ENCODE measurements at regions not wholly inside any gene's neighbourhood (a gene's known extent, or its start where the extent isn't known, plus 50 kb on each side); places are given as distances from the start of the nearest gene placed in this dataset.

- TF ChIP-seq, protein P1, sequence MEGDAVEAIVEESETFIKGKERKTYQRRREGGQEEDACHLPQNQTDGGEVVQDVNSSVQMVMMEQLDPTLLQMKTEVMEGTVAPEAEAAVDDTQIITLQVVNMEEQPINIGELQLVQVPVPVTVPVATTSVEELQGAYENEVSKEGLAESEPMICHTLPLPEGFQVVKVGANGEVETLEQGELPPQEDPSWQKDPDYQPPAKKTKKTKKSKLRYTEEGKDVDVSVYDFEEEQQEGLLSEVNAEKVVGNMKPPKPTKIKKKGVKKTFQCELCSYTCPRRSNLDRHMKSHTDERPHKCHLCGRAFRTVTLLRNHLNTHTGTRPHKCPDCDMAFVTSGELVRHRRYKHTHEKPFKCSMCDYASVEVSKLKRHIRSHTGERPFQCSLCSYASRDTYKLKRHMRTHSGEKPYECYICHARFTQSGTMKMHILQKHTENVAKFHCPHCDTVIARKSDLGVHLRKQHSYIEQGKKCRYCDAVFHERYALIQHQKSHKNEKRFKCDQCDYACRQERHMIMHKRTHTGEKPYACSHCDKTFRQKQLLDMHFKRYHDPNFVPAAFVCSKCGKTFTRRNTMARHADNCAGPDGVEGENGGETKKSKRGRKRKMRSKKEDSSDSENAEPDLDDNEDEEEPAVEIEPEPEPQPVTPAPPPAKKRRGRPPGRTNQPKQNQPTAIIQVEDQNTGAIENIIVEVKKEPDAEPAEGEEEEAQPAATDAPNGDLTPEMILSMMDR (IDR thresholded peaks at IDR 0.05): no peak
These were observed 156.0 kb upstream of the MCTP2 start for GRCh38 chr15:94075349-94075748.

DNA sequence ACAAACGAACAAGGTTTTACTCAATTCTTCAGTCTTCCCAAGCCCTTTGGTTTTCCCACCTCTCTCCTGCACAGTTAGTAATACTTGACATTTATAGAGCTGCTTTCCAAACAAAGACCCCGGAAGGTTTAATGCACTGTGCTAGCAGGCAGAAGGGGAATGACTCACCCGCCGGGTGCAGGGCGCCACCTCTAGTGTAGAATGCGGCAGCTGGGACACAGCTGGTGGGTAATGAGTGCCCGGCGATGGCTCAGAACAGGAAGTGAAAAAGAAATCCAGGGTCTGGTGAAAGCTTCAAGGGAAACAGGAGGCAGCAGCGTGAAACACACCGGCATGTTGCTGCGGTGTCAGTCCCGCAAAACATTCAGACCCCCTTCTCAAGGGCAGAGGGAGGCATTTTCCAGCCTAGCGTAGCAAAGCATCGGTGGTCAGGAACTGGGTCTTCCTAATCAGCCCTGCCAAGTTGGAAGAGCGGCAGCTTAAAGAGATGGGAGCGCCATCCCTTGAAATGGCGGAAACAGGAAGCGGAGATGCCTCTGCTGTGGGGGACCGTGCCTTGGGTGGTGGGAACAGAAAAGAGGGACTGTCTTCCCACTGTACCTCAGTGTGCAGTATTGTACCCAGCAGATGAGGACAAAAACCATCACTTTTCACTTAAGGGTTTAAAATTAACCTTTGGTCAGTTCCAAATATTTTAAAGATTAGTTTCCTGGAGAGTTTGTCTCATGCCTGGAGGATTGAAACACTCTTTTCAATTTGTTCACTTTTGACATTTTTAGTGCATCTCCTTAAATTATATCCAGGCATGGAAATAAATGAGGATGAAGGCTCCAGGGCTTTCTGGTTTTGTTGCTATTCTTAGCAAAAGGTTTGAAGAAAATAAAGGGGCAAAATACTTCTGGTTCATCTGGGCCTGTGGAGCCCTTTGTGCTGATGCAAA lies 160.7 kb upstream of the MCTP2 start:
- intact Hi-C loops (cut with DNase I, micrococcal nuclease): no loop called here
- ATAC-seq (peak; percentile 83), DNase-seq (peak; percentile 44 to 55 (median 45))
- TF ChIP-seq, protein P1 (IDR thresholded peaks at IDR 0.05): no peak
- Histone ChIP-seq H3K9me3 (no peaks in the 10 kb centered on the region), H3K4me1 (ENCODE audit: low read depth) (no peaks in the 10 kb centered on the region), H3K36me3 (ENCODE audit: low read depth) (no peaks in the 10 kb centered on the region), H3K4me3 (no peak overlapping the region)

More at GRCh38 chr15:94075349-94075748, 156.0 kb upstream of the MCTP2 start:
- H3K4me3 ChIP-seq: no peak overlapping the region
- ATAC-seq (peak; percentile 56), DNase-seq (peak in 2 of 3 donors; percentile 46 to 49)
- intact Hi-C loops (cut with DNase I, micrococcal nuclease): no loop called here
- H3K9me3 ChIP-seq: no peaks in the 10 kb centered on the region
- H3K36me3 ChIP-seq (ENCODE audit: low read depth): no peaks in the 10 kb centered on the region
- H3K4me1 ChIP-seq (ENCODE audit: low read depth): peaks cover 2% of the 10 kb centered on the region

DNA sequence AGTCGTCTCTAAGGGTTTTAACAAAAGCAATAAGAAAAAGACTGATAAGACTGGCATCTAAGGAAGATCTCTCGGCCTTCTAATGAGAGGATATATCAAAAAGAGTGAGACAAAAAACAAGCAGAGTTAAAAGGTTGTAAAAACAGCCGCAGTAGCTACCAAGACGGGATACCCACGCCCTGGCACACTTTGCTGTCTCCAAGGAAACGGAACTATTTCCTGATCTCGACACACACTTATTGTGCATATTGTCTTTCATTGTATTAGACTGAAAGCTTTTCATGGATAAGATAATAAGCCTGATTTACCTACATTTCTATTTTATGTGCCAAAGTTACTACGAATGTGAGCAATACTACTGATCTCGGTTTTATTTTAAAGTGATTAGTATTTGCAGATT lies 161.5 kb upstream of the MCTP2 start:
- DNase-seq (no peak), ATAC-seq (no peak)
- intact Hi-C loops (cut with DNase I, micrococcal nuclease): no loop called here
- H3K4me3 ChIP-seq: no peak overlapping the region
- H3K9me3 ChIP-seq: no peaks in the 10 kb centered on the region
- no peaks in the 10 kb centered on the region for H3K4me1 ChIP-seq (ENCODE audit: low read depth)
- TF ChIP-seq, protein P1 (IDR thresholded peaks at IDR 0.05): no peak
- no peaks in the 10 kb centered on the region for H3K36me3 ChIP-seq (ENCODE audit: low read depth)

GRCh38 chr15:94066811-94067210 lies 164.6 kb upstream of the MCTP2 start:
- Histone ChIP-seq H3K4me3 (no peak overlapping the region), H3K4me1 (ENCODE audit: low read depth) (no peaks in the 10 kb centered on the region), H3K36me3 (ENCODE audit: low read depth) (no peaks in the 10 kb centered on the region), H3K9me3 (no peaks in the 10 kb centered on the region)
- ATAC-seq (no peak), DNase-seq (no peak)
- intact Hi-C loops (cut with DNase I, micrococcal nuclease): no loop called here
- TF ChIP-seq, protein P1 (IDR thresholded peaks at IDR 0.05): no peak

DNA sequence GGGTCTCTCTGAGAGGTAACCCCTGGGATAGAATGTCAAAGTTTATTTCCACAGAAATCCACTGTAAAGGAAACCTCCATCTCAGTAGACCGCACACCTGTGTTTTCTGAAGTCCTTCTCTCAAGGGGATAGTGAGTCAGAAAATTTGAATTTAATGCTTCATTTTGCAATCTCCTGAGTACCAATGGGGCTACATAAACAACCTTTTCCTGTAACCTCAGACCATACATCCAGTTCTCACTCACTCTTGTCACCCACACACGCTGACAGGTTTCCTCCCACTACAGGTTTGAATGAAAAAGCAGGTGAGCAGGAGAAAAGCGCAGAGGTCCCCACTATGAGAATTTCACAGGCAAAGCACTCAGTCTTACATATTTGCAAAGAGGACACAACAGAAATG lies 165.3 kb upstream of the MCTP2 start:
- ATAC-seq (no peak), DNase-seq (no peak)
- Histone ChIP-seq H3K4me1 (ENCODE audit: low read depth) (no peaks in the 10 kb centered on the region), H3K9me3 (no peaks in the 10 kb centered on the region), H3K4me3 (no peak overlapping the region), H3K36me3 (ENCODE audit: low read depth) (no peaks in the 10 kb centered on the region)
- TF ChIP-seq, protein P1 (IDR thresholded peaks at IDR 0.05): no peak
- intact Hi-C loops (cut with DNase I, micrococcal nuclease): no loop called here

Data from mucosa of descending colon (tissue), 3 donors.